ENCODE measurements at regions not wholly inside any gene's neighbourhood (a gene's known extent, or its start where the extent isn't known, plus 50 kb on each side); places are given as distances from the start of the nearest gene placed in this dataset.

GRCh38 chr11:29279716-29280115, 737.1 kb downstream of the KCNA4 start:
- Mint-ChIP-seq H3K36me3 (ENCODE audit: insufficient read depth, unreplicated experiment) (no peaks in the 10 kb centered on the region), H3K4me3 (ENCODE audit: low read depth, unreplicated experiment) (no peak overlapping the region), H3K27me3 (ENCODE audit: unreplicated experiment) (no peaks in the 10 kb centered on the region), H3K4me1 (ENCODE audit: low read depth, unreplicated experiment) (peaks cover 28% of the 10 kb centered on the region), H3K27ac (ENCODE audit: unreplicated experiment) (peak overlapping the region; percentile 75), H3K9me3 (ENCODE audit: low read depth, unreplicated experiment) (no peaks in the 10 kb centered on the region)
- no peak for DNase-seq
- BruUV-seq (replicated peaks) = no TSS peak
- no peak for TF ChIP-seq CTCF (IDR thresholded peaks at IDR 0.05; ENCODE audit: unreplicated experiment)
- intact Hi-C loops (cut with micrococcal nuclease; ENCODE audit: unreplicated experiment) = no loop called here
- CTCF ChIA-PET = no interaction called here

DNA sequence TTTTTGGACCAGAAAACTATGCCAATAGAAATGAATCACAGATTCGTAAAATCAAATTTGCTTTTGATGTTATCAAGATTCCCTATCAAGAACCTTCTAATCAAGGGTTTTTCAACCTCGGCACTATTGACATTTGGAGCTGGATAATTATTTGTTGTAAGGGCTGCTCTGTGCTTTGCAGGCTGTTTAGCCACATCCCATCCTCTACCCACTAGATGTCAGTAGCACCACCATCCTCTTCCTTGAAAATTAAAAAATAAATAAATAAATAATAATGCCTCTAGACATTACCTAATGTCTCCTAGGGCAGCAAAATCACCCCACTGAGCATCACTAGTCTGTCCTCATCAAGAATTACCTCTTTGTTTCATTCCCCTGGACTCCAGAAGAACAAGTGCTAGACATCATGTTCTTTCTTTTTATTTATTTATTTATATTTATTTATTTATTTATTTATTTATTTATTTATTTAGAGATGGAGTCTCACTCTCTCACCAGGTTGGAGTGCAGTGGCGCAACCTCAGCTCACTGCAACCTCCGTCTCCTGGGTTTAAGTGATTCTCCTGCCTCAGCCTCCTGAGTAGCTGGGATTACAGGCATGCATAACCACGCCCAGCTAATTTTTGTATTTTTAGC, 744.7 kb downstream of the KCNA4 start:
- Mint-ChIP-seq H3K9me3 (ENCODE audit: low read depth, unreplicated experiment) (no peaks in the 10 kb centered on the region), H3K4me3 (ENCODE audit: low read depth, unreplicated experiment) (no peak overlapping the region), H3K27ac (ENCODE audit: unreplicated experiment) (no peak overlapping the region), H3K4me1 (ENCODE audit: low read depth, unreplicated experiment) (peaks cover 9% of the 10 kb centered on the region), H3K27me3 (ENCODE audit: unreplicated experiment) (no peaks in the 10 kb centered on the region), H3K36me3 (ENCODE audit: insufficient read depth, unreplicated experiment) (no peaks in the 10 kb centered on the region)
- intact Hi-C loops (cut with micrococcal nuclease; ENCODE audit: unreplicated experiment) = loop anchor here (2.0 kb wide), 1 partner anchor 59 kb away; no protein-coding TSS in a partner anchor
- peak; percentile 17 for DNase-seq
- no TSS peak for BruUV-seq (replicated peaks)
- TF ChIP-seq CTCF (IDR thresholded peaks at IDR 0.05; ENCODE audit: unreplicated experiment) = no peak
- CTCF ChIA-PET = interaction anchor here (0.7 to 1.4 kb wide), 3 partner anchors 11 to 59 kb away, joined by 3 to 7 read pairs (median 5); no protein-coding TSS in a partner anchor

DNA sequence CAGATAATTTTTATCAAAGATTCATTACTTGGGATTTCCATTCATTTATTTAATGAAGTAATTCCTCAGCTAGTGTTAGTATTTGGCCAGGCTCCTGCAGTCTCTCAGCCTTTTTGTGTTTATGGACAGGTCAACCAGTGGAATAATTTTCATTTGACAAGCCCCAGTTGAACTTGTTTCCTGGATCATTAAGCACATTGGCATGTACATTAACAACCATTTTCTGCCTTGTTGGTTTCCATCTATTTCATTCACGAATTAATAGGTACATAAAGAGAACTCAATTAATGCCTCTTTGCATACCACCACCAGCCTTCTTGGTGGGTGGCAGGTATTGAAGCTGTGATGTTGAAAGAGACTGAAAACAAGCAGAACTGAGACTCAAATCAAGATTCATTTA, 745.2 kb downstream of the KCNA4 start:
- DNase-seq = no peak
- H3K36me3 Mint-ChIP-seq (ENCODE audit: insufficient read depth, unreplicated experiment) = no peaks in the 10 kb centered on the region
- H3K27ac Mint-ChIP-seq (ENCODE audit: unreplicated experiment) = no peak overlapping the region
- BruUV-seq (replicated peaks) = no TSS peak
- intact Hi-C loops (cut with micrococcal nuclease; ENCODE audit: unreplicated experiment) = loop anchor here (2.0 kb wide), 1 partner anchor 59 kb away; no protein-coding TSS in a partner anchor
- TF ChIP-seq CTCF (IDR thresholded peaks at IDR 0.05; ENCODE audit: unreplicated experiment) = no peak
- no peaks in the 10 kb centered on the region for H3K27me3 Mint-ChIP-seq (ENCODE audit: unreplicated experiment)
- no peak overlapping the region for H3K4me3 Mint-ChIP-seq (ENCODE audit: low read depth, unreplicated experiment)
- CTCF ChIA-PET = interaction anchor here (0.7 to 1.4 kb wide), 3 partner anchors 11 to 60 kb away, joined by 3 to 7 read pairs (median 5); no protein-coding TSS in a partner anchor
- no peaks in the 10 kb centered on the region for H3K9me3 Mint-ChIP-seq (ENCODE audit: low read depth, unreplicated experiment)
- peaks cover 9% of the 10 kb centered on the region for H3K4me1 Mint-ChIP-seq (ENCODE audit: low read depth, unreplicated experiment)

DNA sequence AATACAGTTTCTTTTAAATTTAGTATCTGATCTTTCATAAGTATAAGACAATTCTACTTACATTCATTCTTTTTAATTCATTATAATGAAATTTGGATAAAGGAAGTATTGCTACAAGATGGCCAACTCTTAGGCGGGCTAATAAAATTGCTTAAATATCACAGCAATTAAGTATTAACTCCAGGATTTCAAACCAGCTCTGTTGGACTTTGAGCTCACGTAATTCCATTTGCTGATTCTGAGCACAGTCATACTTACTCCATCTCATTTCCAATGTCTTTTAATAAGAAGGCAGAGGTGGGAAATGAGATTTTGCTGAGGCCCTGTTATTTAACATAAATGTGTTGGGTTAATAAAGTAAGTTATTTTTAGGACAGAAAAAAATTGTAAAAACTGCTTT, 748.1 kb downstream of the KCNA4 start:
- H3K36me3 Mint-ChIP-seq (ENCODE audit: insufficient read depth, unreplicated experiment) = no peaks in the 10 kb centered on the region
- TF ChIP-seq CTCF (IDR thresholded peaks at IDR 0.05; ENCODE audit: unreplicated experiment) = no peak
- intact Hi-C loops (cut with micrococcal nuclease; ENCODE audit: unreplicated experiment) = no loop called here
- DNase-seq = no peak
- CTCF ChIA-PET = no interaction called here
- H3K9me3 Mint-ChIP-seq (ENCODE audit: low read depth, unreplicated experiment) = no peaks in the 10 kb centered on the region
- peaks cover 9% of the 10 kb centered on the region for H3K4me1 Mint-ChIP-seq (ENCODE audit: low read depth, unreplicated experiment)
- no peak overlapping the region for H3K27ac Mint-ChIP-seq (ENCODE audit: unreplicated experiment)
- no peaks in the 10 kb centered on the region for H3K27me3 Mint-ChIP-seq (ENCODE audit: unreplicated experiment)
- no peak overlapping the region for H3K4me3 Mint-ChIP-seq (ENCODE audit: low read depth, unreplicated experiment)
- BruUV-seq (replicated peaks) = no TSS peak

Measured in Calu3 (cell line).